C4-2B (cell line): ENCODE measurements at regions not wholly inside any gene's neighbourhood (a gene's known extent, or its start where the extent isn't known, plus 50 kb on each side); places are given as distances from the start of the nearest gene placed in this dataset.
"Not testable (repeated sequence)": the region's sequence is repeated elsewhere in the genome, so short reads cannot be mapped to it uniquely, and the experiment has no call there.

Experiments used
- ZFX ChIP-seq: fragments of 450-650 bp; IDR thresholded peaks from 2 replicates; pipeline ENCODE4 v1.6.1; 2017
- TF ChIP-seq, protein P1 (sequence below): fragments of 450-650 bp; conservative IDR thresholded peaks from 2 replicates; pipeline ENCODE4 v1.5.1; 2017; ENCODE audit warnings: mild to moderate bottlenecking

DNA sequence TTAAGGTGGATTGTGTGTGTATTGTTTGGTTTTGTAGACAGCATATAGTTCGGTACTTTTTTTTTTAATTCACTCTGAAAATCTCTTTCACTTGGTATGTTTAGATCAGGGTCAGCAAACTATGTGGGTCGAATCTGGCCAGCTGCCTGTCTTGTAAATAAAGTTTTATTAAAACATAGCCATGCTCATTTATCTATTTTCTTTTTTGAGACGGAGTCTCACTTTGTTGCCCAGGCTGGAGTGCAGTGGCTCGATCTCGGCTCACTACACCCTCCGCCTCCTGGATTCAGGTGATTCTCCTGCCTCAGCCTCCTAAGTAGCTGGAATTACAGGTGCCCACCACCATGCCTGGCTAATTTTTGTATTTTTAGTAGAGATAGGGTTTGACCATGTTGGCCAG lies 72.4 kb upstream of the EZR start:
- TF ChIP-seq, protein P1, sequence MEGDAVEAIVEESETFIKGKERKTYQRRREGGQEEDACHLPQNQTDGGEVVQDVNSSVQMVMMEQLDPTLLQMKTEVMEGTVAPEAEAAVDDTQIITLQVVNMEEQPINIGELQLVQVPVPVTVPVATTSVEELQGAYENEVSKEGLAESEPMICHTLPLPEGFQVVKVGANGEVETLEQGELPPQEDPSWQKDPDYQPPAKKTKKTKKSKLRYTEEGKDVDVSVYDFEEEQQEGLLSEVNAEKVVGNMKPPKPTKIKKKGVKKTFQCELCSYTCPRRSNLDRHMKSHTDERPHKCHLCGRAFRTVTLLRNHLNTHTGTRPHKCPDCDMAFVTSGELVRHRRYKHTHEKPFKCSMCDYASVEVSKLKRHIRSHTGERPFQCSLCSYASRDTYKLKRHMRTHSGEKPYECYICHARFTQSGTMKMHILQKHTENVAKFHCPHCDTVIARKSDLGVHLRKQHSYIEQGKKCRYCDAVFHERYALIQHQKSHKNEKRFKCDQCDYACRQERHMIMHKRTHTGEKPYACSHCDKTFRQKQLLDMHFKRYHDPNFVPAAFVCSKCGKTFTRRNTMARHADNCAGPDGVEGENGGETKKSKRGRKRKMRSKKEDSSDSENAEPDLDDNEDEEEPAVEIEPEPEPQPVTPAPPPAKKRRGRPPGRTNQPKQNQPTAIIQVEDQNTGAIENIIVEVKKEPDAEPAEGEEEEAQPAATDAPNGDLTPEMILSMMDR = not testable (repeated sequence)
- not testable (repeated sequence) for TF ChIP-seq ZFX
